Liver (tissue), 8 donors: ENCODE measurements at regions not wholly inside any gene's neighbourhood (a gene's known extent, or its start where the extent isn't known, plus 50 kb on each side); places are given as distances from the start of the nearest gene placed in this dataset.

Experiments used
- DNase-seq: peaks from one replicate; pipeline ENCODE4 v3.0.0-alpha.2; 2017; ENCODE audit warnings: low spot score
- H3K27ac ChIP-seq, 2 donors: one replicate each; pipeline ENCODE4 v1.7.0; 2013; ENCODE audit warnings: inconsistent platforms in 2 of 2, low read length in 2 of 2, control low read depth in 1 of 2, low read depth in 1 of 2, mild to moderate bottlenecking in 1 of 2
- H3K27me3 ChIP-seq, 4 donors: one replicate each; pipeline versions ENCODE4 v1.6.1 to v1.7.0; 2013; ENCODE audit warnings: low read length in 3 of 4, inconsistent platforms in 1 of 4, mild to moderate bottlenecking in 1 of 4, moderate library complexity in 1 of 4; ENCODE audit not compliant: control insufficient read depth in 4 of 4, insufficient read depth in 4 of 4
- H3K36me3 ChIP-seq, 4 donors: one replicate each; pipeline versions ENCODE4 v1.6.1 to v1.7.0; 2013; ENCODE audit warnings: low read length in 3 of 4, mild to moderate bottlenecking in 3 of 4, low read depth in 1 of 4, moderate library complexity in 1 of 4; ENCODE audit not compliant: control insufficient read depth in 4 of 4, insufficient read depth in 3 of 4
- H3K4me1 ChIP-seq, 4 donors: one replicate each; pipeline versions ENCODE4 v1.6.1 to v1.7.0; 2013; ENCODE audit warnings: low read length in 3 of 4, mild to moderate bottlenecking in 3 of 4, moderate library complexity in 1 of 4; ENCODE audit not compliant: control insufficient read depth in 4 of 4, insufficient read depth in 4 of 4
- H3K4me3 ChIP-seq, 3 donors: one replicate each; pipeline versions ENCODE4 v1.6.1 to v1.7.0; 2013; ENCODE audit warnings: low read length in 3 of 3, control low read depth in 1 of 3, low read depth in 1 of 3, mild to moderate bottlenecking in 1 of 3
- H3K9ac ChIP-seq, 2 donors: one replicate each; pipeline ENCODE4 v1.7.0; 2013; ENCODE audit warnings: low read length in 2 of 2, mild to moderate bottlenecking in 2 of 2, moderate library complexity in 2 of 2, control low read depth in 1 of 2, low read depth in 1 of 2
- H3K9me3 ChIP-seq, 4 donors: one replicate each; pipeline versions ENCODE4 v1.6.1 to v1.7.0; 2013; ENCODE audit warnings: low read length in 3 of 4; ENCODE audit not compliant: control insufficient read depth in 4 of 4
- ATF3 ChIP-seq: IDR thresholded peaks from 2 replicates; pipeline ENCODE4 v1.6.1; 2016; ENCODE audit warnings: antibody characterized with exemption
- CTCF ChIP-seq: fragments of 150-350 bp; IDR thresholded peaks from 2 replicates; pipeline ENCODE4 v1.5.1; 2017; ENCODE audit warnings: improper control_type of control experiment, low read depth, low read length; ENCODE audit not compliant: missing input control
- EGR1 ChIP-seq, 2 donors: IDR thresholded peaks; 2 replicates each; pipeline ENCODE4 v1.6.1; 2016 to 2018; ENCODE audit warnings: antibody characterized with exemption in 2 of 2, low read depth in 2 of 2
- FOXA2 ChIP-seq: IDR thresholded peaks from 2 replicates; pipeline ENCODE4 v1.6.1; 2016; ENCODE audit warnings: antibody characterized with exemption
- GABPA ChIP-seq, 2 donors: IDR thresholded peaks in 1 of 2; conservative IDR thresholded peaks in 1 of 2; 2 replicates each; pipeline ENCODE4 v1.6.1; 2016; ENCODE audit warnings: antibody characterized with exemption in 2 of 2, mild to moderate bottlenecking in 1 of 2, moderate library complexity in 1 of 2
- HNF4A ChIP-seq, 2 donors: conservative IDR thresholded peaks; 2 replicates each; pipeline ENCODE4 v1.6.1; 2016; ENCODE audit warnings: antibody characterized with exemption in 2 of 2, mild to moderate bottlenecking in 2 of 2
- HNF4G ChIP-seq: IDR thresholded peaks from 2 replicates; pipeline ENCODE4 v1.6.1; 2016; ENCODE audit warnings: antibody characterized with exemption
- MAX ChIP-seq: IDR thresholded peaks from 2 replicates; pipeline ENCODE4 v1.6.1; 2016; ENCODE audit warnings: antibody characterized with exemption
- RAD21 ChIP-seq, 2 donors: IDR thresholded peaks; 2 replicates each; pipeline ENCODE4 v1.6.1; 2016; ENCODE audit warnings: antibody characterized with exemption in 2 of 2, mild to moderate bottlenecking in 2 of 2
- REST ChIP-seq: IDR thresholded peaks from 2 replicates; pipeline ENCODE4 v1.6.1; 2016; ENCODE audit warnings: antibody characterized with exemption, mild to moderate bottlenecking
- RXRA ChIP-seq, 2 donors: IDR thresholded peaks; 2 replicates each; pipeline ENCODE4 v1.6.1; 2017 to 2018; ENCODE audit warnings: antibody characterized with exemption in 2 of 2, mild to moderate bottlenecking in 1 of 2
- SP1 ChIP-seq: IDR thresholded peaks from 2 replicates; pipeline ENCODE4 v1.6.1; 2018; ENCODE audit warnings: antibody characterized with exemption, mild to moderate bottlenecking
- TAF1 ChIP-seq: conservative IDR thresholded peaks from 2 replicates; pipeline ENCODE4 v1.6.1; 2016; ENCODE audit warnings: antibody characterized with exemption, mild to moderate bottlenecking
- YY1 ChIP-seq: IDR thresholded peaks from 2 replicates; pipeline ENCODE4 v1.6.1; 2016; ENCODE audit warnings: antibody characterized with exemption, mild to moderate bottlenecking
- ZBTB33 ChIP-seq: IDR thresholded peaks from 2 replicates; pipeline ENCODE4 v1.6.1; 2016; ENCODE audit warnings: antibody characterized with exemption
- WGBS: extraction: QIAGEN DNeasy Blood & Tissue Kit; methylation state at CpG from one replicate; pipeline ENCODE4 v1.1.7; 2013; 5-methylcytosine and 5-hydroxymethylcytosine counted together
- donor health status: healthy.
- donor health status: healthy.
- donor health status: healthy.
- donor health status: healthy.
- donor health status: healthy.

GRCh38 chr6:50141100-50141499 lies 91.4 kb upstream of the DEFB112 start:
- H3K9ac ChIP-seq: no peak overlapping the region
- no peaks in the 10 kb centered on the region for H3K4me1 ChIP-seq

GRCh38 chr6:50143011-50143719 lies 93.4 kb upstream of the DEFB112 start:
- Histone ChIP-seq H3K9me3 (no peaks in the 10 kb centered on the region), H3K9ac (no peak overlapping the region), H3K36me3 (no peaks in the 10 kb centered on the region), H3K27ac (no peak overlapping the region), H3K4me1 (no peaks in the 10 kb centered on the region), H3K4me3 (no peak overlapping the region), H3K27me3 (no peaks in the 10 kb centered on the region)
- 81% methylated on average over 2 of the region's 2 CpGs for WGBS
- TF ChIP-seq HNF4G (no peak), TAF1 (no peak), EGR1 (IDR thresholded peaks at IDR 0.05; ENCODE audit: low read depth in 2 of 2) (no peak), YY1 (no peak), REST (no peak), GABPA (IDR thresholded peaks at IDR 0.05 in 1 of 2, conservative IDR thresholded peaks at IDR 0.05 in 1 of 2) (no peak), ZBTB33 (no peak), MAX (no peak), RXRA (IDR thresholded peaks at IDR 0.05) (no peak), CTCF (no peak), SP1 (no peak), HNF4A (conservative IDR thresholded peaks at IDR 0.05) (no peak), RAD21 (IDR thresholded peaks at IDR 0.05) (no peak), ATF3 (no peak), FOXA2 (no peak)
- no peak for DNase-seq

More at GRCh38 chr6:50141100-50141499, 91.4 kb upstream of the DEFB112 start:
- TF ChIP-seq MAX (no peak), ATF3 (no peak), SP1 (no peak)
- H3K4me3 ChIP-seq: no peak overlapping the region
- H3K27me3 ChIP-seq: no peaks in the 10 kb centered on the region
- H3K27ac ChIP-seq: no peak overlapping the region
- H3K36me3 ChIP-seq: no peaks in the 10 kb centered on the region
- no peaks in the 10 kb centered on the region for H3K9me3 ChIP-seq
- DNase-seq: no peak
